Caco-2 (cell line): ENCODE measurements at regions not wholly inside any gene's neighbourhood (a gene's known extent, or its start where the extent isn't known, plus 50 kb on each side); places are given as distances from the start of the nearest gene placed in this dataset.

Source experiments
- BruUV-seq: library from RNA; stranded (reverse); fragments of 400-500 nt; replicated peaks from 2 replicates; lab custom pipeline; 2021; lab: Mats Ljungman, UMichigan
- CTCF ChIA-PET: fragments of 300-600 bp; sonication (Branson Sonifier 250); formaldehyde crosslinking; loops from one replicate; lab custom pipeline; 2022; ENCODE audit warnings: antibody characterized with exemption; lab: Charles Lee
- POLR2A ChIA-PET: fragments of 300-600 bp; sonication (Branson Sonifier 250); formaldehyde crosslinking; loops from one replicate; lab custom pipeline; 2022; ENCODE audit warnings: antibody characterized with exemption; lab: Charles Lee
- DNase-seq, 2 experiments: peaks; one replicate each; pipeline versions ENCODE4 v3.0.0 to v3.0.0-alpha.2; 2020 to 2022
- H3K27me3 ChIP-seq: replicated peaks from 2 replicates; pipeline ENCODE4 v1.6.0; 2011; ENCODE audit warnings: low read length; ENCODE audit not compliant: control insufficient read depth, insufficient read depth
- H3K36me3 ChIP-seq: 2 replicates; pipeline ENCODE4 v1.5.1; 2011; ENCODE audit warnings: low read length; ENCODE audit not compliant: control insufficient read depth, insufficient read depth
- H3K4me1 ChIP-seq: fragments of 250-450 bp; sonication (Bioruptor Pico); 2 replicates; pipeline ENCODE4 v1.5.1; 2020; ENCODE audit warnings: mild to moderate bottlenecking
- H3K4me3 ChIP-seq: 2 replicates; pipeline ENCODE4 v1.5.1; 2011; ENCODE audit warnings: low read depth, mild to moderate bottlenecking, control low read depth, low read length
- H3K9me3 ChIP-seq: fragments of 250-450 bp; sonication (Bioruptor Pico); 2 replicates; pipeline ENCODE4 v1.5.1; 2020; ENCODE audit warnings: mild to moderate bottlenecking, moderate library complexity
- H3K27ac Mint-ChIP-seq: one replicate; pipeline ENCODE4 v1.8.0; 2022; ENCODE audit warnings: mixed read lengths; ENCODE audit not compliant: unreplicated experiment
- H3K27me3 Mint-ChIP-seq: one replicate; pipeline ENCODE4 v1.8.0; 2022; ENCODE audit warnings: mixed read lengths; ENCODE audit not compliant: insufficient read depth, unreplicated experiment
- H3K36me3 Mint-ChIP-seq: one replicate; pipeline ENCODE4 v1.8.0; 2022; ENCODE audit warnings: mild to moderate bottlenecking, mixed read lengths; ENCODE audit not compliant: insufficient read depth, unreplicated experiment
- H3K4me1 Mint-ChIP-seq: one replicate; pipeline ENCODE4 v1.8.0; 2022; ENCODE audit warnings: low read depth, mixed read lengths; ENCODE audit not compliant: unreplicated experiment
- H3K4me3 Mint-ChIP-seq: one replicate; pipeline ENCODE4 v1.8.0; 2022; ENCODE audit warnings: mild to moderate bottlenecking, moderate library complexity, mixed read lengths; ENCODE audit not compliant: unreplicated experiment
- H3K9me3 Mint-ChIP-seq: one replicate; pipeline ENCODE4 v1.8.0; 2022; ENCODE audit warnings: mixed read lengths; ENCODE audit not compliant: unreplicated experiment
- CTCF ChIP-seq, 2 experiments: fragments of 200-600 bp in 1 of 2; IDR thresholded peaks; 1 replicate in 1 of 2; 2 replicates in 1 of 2; pipeline versions ENCODE4 v1.5.1 to v1.8.0; 2011 to 2022; ENCODE audit warnings: antibody characterized with exemption in 1 of 2, control low read depth in 1 of 2, inconsistent platforms in 1 of 2, low read depth in 1 of 2, low read length in 1 of 2, mild to moderate bottlenecking in 1 of 2, moderate library complexity in 1 of 2; ENCODE audit not compliant: insufficient read depth in 1 of 2, severe bottlenecking in 1 of 2, unreplicated experiment in 1 of 2
- intact Hi-C: fragments of 100-400 bp; cut with micrococcal nuclease; formaldehyde crosslinking; loops from one replicate; pipeline ENCODE4 v1.10.0; 2022; ENCODE audit not compliant: unreplicated experiment

GRCh38 chr1:228992907-228993535 lies 257.7 kb downstream of the RHOU start:
- no peak for TF ChIP-seq CTCF (IDR thresholded peaks at IDR 0.05; ENCODE audit: insufficient read depth in 1 of 2, low read depth in 1 of 2, low read length in 1 of 2, severe bottlenecking in 1 of 2, unreplicated experiment in 1 of 2)
- no peak for DNase-seq
- no peaks in the 10 kb centered on the region for H3K4me1 ChIP-seq
- no peaks in the 10 kb centered on the region for H3K9me3 Mint-ChIP-seq
- no peak overlapping the region for H3K4me3 ChIP-seq
- intact Hi-C loops, result no loop called here
- no peaks in the 10 kb centered on the region for H3K9me3 ChIP-seq
- no peaks in the 10 kb centered on the region for H3K36me3 ChIP-seq
- H3K27me3 Mint-ChIP-seq, result no peaks in the 10 kb centered on the region
- BruUV-seq, result no TSS peak
- H3K4me3 Mint-ChIP-seq, result no peak overlapping the region
- no peaks in the 10 kb centered on the region for H3K36me3 Mint-ChIP-seq
- no peaks in the 10 kb centered on the region for H3K27me3 ChIP-seq
- POLR2A ChIA-PET, result no interaction called here
- no peaks in the 10 kb centered on the region for H3K4me1 Mint-ChIP-seq
- CTCF ChIA-PET, result no interaction called here
- no peak overlapping the region for H3K27ac Mint-ChIP-seq

GRCh38 chr1:228994676-228995594 lies 259.7 kb downstream of the RHOU start:
- ChIA-PET POLR2A (no interaction called here), CTCF (no interaction called here)
- no peaks in the 10 kb centered on the region for H3K4me1 Mint-ChIP-seq
- no peak overlapping the region for H3K4me3 ChIP-seq
- no peak overlapping the region for H3K27ac Mint-ChIP-seq
- H3K27me3 ChIP-seq, result no peaks in the 10 kb centered on the region
- no peaks in the 10 kb centered on the region for H3K36me3 ChIP-seq
- H3K27me3 Mint-ChIP-seq, result no peaks in the 10 kb centered on the region
- no TSS peak for BruUV-seq
- no peak for DNase-seq
- no peak for TF ChIP-seq CTCF (IDR thresholded peaks at IDR 0.05; ENCODE audit: insufficient read depth in 1 of 2, low read depth in 1 of 2, low read length in 1 of 2, severe bottlenecking in 1 of 2, unreplicated experiment in 1 of 2)
- no peak overlapping the region for H3K4me3 Mint-ChIP-seq
- H3K36me3 Mint-ChIP-seq, result no peaks in the 10 kb centered on the region
- no peaks in the 10 kb centered on the region for H3K9me3 Mint-ChIP-seq
- no peaks in the 10 kb centered on the region for H3K9me3 ChIP-seq
- H3K4me1 ChIP-seq, result no peaks in the 10 kb centered on the region
- intact Hi-C loops, result no loop called here

GRCh38 chr1:228996281-228996680 lies 261.0 kb downstream of the RHOU start:
- Mint-ChIP-seq H3K9me3 (no peaks in the 10 kb centered on the region), H3K27ac (no peak overlapping the region), H3K4me3 (no peak overlapping the region), H3K36me3 (no peaks in the 10 kb centered on the region), H3K27me3 (no peaks in the 10 kb centered on the region), H3K4me1 (no peaks in the 10 kb centered on the region)
- DNase-seq, result no peak
- TF ChIP-seq CTCF (IDR thresholded peaks at IDR 0.05; ENCODE audit: insufficient read depth in 1 of 2, low read depth in 1 of 2, low read length in 1 of 2, severe bottlenecking in 1 of 2, unreplicated experiment in 1 of 2), result no peak
- H3K9me3 ChIP-seq, result no peaks in the 10 kb centered on the region
- POLR2A ChIA-PET, result no interaction called here
- no TSS peak for BruUV-seq
- no peaks in the 10 kb centered on the region for H3K4me1 ChIP-seq
- intact Hi-C loops, result no loop called here
- CTCF ChIA-PET, result no interaction called here
- H3K4me3 ChIP-seq, result no peak overlapping the region
- H3K27me3 ChIP-seq, result no peaks in the 10 kb centered on the region
- H3K36me3 ChIP-seq, result no peaks in the 10 kb centered on the region
